NCI-H446 treated with DMSO at 0.1 percent for 48 hours (cell line): ENCODE measurements at regions not wholly inside any gene's neighbourhood (a gene's known extent, or its start where the extent isn't known, plus 50 kb on each side); places are given as distances from the start of the nearest gene placed in this dataset.
"Not testable (repeated sequence)": the region's sequence is repeated elsewhere in the genome, so short reads cannot be mapped to it uniquely, and the experiment has no call there.

Experiments used
- DNase-seq: peaks from one replicate; lab custom pipeline; 2025; lab: John Stamatoyannopoulos, UW

DNA sequence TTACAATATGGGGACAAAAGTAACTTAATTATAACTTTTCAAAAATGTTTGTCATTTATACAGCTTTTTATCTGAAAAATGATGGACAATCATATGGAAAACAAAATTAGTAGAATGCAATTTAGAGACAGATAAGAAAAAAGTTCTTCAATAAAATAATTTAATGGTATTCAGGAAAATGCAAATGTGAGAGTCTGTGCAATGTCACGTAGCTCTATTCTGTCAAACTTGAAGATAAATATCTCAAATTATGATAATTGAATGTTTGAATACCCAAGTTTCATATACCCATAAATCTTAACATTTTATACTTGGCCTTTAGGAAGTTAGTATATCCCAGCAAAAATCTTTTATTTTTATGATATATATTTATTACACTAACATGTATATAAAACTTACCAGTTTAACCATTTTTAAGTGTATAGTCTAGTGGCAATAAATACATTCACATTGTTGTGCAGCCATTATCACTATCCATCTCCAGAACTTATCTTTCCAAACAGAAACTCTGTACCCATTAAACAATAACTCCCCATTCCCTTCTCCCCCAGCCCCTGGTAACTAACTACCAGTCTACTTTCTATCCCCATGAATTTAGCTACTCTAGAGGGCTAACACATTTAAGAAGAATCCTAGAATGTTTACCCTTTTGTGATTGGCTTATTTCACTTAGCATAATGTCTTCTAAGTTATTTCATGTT, 311.5 kb downstream of the SOCS6 start:
- no peak for DNase-seq

DNA sequence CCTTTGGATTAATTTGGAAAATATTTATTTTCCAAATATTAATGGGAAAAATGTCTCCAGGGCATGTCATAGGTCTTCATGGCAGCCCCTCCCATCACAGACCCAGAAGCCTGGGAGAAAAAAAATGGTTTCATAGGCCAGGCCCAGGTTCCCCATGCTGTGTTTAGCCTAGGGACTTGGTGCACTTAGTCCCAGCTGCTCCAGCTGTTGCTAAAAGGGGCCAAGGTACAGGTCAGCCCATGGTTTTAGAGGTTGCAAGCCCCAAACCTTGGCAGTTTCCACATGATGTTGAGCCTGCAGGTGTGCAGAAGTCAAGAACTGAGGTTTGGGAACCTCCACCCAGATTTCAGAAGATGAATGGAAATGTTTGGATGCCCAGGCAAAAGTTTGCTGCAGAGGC, 309.6 kb downstream of the SOCS6 start:
- no peak for DNase-seq

GRCh38 chr18:70582981-70583380, 294.1 kb downstream of the SOCS6 start:
- no peak for DNase-seq

DNA sequence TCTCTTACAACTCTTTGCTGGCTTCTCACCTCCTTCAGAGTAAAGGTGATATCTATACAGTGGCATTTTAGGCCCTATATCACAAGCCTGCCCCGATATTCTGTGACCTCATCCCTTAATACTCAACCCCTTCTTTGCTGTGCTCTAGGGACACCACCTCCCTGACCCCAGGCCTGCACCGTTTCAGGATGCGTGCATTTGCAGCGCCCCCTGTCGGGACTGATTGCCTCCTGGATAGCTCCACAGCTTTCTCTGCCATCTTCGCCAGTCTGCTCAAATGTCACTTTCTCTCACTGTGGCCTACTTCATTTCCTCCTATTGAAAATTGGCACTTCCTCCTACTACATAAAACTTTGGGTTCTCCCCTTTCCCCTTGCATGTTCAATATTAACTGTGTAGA, 289.6 kb downstream of the SOCS6 start:
- DNase-seq: no peak

- no peak for DNase-seq
Observed at GRCh38 chr18:70577023-70577420, 288.2 kb downstream of the SOCS6 start.

GRCh38 chr18:70576276-70577022, 287.6 kb downstream of the SOCS6 start:
- DNase-seq: no peak

DNA sequence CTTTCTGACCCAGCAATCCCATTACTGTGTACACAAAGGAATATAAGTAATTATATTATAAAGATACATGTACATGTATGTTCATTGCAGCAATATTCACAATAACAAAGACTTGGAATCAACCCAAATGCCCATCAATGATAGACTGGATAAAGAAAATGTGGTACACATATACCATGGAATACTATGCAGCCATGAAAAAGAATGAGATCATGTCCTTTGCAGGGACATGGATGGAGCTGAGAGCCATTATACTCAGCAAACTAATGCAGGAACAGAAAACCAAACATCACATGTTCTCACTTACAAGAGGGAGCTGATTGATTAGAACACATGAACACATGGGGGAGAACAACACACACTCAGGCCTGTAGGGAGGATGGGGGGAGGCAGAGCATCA, 286.1 kb downstream of the SOCS6 start:
- DNase-seq: not testable (repeated sequence)

DNA sequence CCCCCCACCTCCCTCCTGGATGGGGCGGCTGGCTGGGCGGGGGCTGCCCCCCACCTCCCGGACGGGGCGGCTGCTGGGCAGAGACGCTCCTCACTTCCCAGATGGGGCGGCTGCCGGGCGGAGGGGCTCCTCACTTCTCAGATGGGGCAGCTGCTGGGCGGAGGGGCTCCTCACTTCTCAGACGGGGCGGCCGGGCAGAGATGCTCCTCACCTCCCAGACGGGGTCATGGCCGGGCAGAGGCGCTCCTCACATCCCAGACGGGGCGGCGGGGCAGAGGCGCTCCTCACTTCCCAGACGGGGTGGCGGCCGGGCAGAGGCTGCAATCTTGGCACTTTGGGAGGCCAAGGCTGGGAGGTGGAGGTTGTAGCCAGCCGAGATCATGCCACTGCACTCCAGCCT, 280.8 kb downstream of the SOCS6 start:
- DNase-seq: not testable (repeated sequence)

GRCh38 chr18:70559446-70559845, 270.6 kb downstream of the SOCS6 start:
- DNase-seq: no peak

DNA sequence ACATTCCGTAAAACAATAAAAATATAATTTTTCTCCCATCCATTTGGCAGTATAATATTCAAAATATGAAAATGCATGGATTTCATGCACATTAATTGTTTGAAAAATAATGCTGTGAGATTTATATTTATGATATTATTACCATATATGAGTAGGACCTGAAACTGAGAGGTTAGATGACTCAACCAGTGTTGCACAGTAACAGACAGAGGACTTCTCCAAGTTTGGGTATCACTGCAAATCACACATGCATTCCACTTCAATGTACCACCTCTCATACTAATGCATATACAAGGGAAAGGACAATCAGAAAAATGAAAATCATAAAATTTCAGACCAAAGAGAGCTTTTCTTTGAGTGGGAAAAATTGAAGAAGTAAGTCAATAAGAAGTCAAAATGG, 269.5 kb downstream of the SOCS6 start:
- DNase-seq: no peak

DNA sequence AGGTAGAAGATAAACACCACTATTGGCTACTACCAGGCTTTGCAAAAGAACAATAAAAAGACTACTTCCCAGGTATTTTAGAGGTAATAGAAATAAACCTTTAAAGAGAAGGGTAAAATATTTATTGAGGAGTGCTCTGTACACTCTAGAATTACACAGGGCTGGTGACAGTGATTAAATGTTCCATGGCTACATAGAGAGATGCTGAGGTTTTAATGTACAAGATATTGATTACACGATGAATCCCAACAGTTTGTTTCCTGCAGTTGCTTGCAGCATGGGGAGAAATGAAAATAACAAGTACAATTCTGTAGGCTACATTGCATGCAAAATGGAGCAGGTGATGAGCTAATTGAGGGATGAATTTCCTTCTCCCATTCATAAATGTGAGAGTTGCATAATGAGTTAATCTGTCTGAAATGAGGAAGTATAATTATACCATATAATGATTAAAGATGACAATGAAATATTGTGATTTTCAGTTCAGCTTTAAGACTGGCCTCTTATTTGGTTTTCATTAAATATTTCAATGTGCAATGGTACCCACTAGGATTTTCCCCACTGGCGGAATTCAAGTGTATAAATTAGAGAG, 266.1 kb downstream of the SOCS6 start:
- no peak for DNase-seq

- DNase-seq: no peak
Observed at GRCh38 chr18:70553936-70554260, 265.1 kb downstream of the SOCS6 start.

DNA sequence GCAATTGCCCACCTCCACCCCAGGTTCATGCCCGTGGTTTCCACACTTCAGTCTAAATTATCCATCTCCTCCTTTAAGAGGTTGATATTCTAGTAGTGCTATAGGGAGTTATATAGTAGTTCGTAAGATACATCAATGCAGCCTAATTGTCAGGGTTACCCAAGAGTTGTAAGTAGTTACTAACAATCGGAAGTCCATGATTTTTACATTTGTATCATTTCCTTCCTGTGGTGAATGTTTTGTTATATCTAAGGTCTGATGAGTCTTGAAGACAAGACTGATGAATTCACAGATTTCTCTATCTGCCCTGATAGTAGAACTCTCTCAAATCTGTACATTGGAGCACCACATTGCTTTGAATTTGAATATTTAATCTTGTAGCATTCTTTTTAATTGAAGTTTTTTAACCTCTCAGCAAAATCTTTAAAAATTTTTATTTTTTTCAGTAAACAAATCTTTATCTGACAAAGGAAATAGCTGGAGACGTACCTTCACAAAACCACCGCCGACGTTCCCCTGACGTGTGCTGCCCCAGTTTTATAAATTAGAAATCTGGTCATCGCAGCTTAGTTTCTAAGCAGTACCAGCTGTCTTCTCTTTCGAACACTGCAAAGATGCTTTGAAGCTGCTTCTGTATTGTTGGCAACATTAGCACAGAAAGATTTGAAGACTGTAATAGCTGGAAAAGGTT, 264.5 kb downstream of the SOCS6 start:
- DNase-seq: no peak

DNA sequence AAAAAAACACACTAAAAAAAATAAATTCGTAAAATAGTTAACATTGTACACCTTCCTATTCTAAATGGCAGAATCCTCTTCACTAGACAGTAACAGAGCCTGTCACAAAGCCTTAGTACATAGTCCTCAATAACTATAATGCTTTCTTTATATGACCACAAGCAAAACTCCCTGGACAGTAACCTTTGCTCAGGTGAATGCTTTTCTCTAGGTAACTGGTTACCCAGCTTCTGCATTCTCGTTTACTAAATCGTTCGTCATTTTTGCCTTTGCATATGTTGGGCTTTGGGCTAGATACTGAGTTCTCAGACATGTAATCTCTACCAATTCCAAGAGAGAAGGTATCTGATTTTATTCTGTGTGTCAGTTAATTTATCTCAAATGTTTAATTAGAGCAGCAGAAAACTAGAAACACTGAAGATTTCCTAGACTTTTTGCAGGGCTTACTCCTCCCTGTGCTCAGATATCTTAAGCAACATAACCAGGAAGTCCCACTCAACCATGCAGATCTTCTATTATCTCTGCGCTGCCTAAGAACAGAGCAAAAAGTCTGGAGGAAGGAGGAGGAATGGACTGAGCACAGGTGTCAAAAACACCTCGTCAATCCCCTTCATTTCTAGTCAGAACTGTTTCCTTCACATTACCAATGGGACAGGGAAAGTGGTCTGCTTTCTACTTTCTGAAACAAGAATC, 247.7 kb downstream of the SOCS6 start:
- DNase-seq: no peak

DNA sequence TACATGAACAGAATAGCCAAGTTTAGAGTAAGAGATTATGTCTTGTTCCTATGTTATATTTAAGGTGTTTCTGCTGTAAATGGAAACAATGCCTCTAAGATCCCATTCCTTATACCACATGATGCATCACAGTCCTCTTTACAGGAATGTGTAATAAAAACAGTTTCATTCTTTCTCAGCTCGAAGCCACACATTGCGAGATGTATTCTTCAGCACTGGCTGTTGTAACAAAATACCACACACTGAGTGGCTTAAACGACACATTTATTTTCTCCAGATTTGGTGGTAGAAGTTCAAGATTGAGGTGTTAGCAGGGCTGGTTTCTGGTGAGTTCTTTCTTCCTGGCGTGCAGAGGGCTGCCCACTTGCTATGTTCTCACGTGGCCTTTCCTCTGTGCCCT, 246.2 kb downstream of the SOCS6 start:
- DNase-seq: no peak

GRCh38 chr18:70525322-70525721, 236.5 kb downstream of the SOCS6 start:
- DNase-seq: not testable (repeated sequence)

DNA sequence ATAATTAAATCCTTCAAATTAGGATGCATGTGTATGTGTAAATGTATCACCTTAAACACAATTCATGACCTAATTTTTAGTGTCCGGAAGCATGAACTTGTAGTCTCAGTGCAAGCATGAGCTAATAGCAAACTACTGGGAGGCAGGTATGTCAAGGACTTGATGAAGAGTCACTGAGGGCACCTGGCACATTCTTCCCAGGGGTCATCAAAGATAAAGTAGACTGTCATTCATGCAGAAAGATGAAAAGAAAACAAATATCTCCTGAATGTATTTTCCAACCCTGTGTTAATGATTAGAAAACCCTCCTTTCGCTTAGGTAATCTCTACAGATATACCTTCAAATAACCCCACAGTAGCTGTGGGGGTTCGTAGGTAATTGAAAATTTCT, 234.9 kb downstream of the SOCS6 start:
- no peak for DNase-seq

- DNase-seq: no peak
Observed at GRCh38 chr18:70523035-70523791, 234.4 kb downstream of the SOCS6 start.

DNA sequence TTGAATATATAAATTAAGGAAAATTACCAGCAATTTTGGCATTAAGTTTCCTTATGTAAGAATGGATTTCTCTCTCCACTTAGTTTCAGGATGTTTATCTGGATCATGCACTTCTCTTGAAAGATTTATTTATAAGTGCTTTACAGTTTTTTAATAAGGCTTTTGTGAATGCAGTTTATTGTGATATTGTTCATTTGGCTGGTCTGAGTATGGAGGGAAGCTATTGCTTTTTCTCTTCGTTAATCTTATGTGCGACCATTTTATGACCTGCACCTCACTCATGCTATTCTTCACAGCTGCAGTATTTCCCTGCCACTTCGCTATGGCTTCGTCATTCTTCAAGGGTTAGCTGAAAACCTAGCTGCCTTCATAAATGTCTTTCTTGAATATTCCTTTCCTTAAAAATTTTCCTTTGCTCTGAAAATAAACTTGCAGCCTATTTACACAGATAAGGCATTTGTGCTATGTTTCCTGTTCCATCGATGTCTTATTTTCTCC, 233.4 kb downstream of the SOCS6 start:
- DNase-seq: no peak

GRCh38 chr18:70520867-70521266, 232.0 kb downstream of the SOCS6 start:
- DNase-seq: no peak

GRCh38 chr18:70513502-70514171, 224.8 kb downstream of the SOCS6 start:
- no peak for DNase-seq
